H1 (cell line): ENCODE measurements at regions not wholly inside any gene's neighbourhood (a gene's known extent, or its start where the extent isn't known, plus 50 kb on each side); places are given as distances from the start of the nearest gene placed in this dataset.

Source experiments
- CTCF ChIA-PET: fragments of 300-600 bp; sonication (Branson Sonifier 250); formaldehyde crosslinking; loops from one replicate; lab custom pipeline; 2021; ENCODE audit not compliant: partially characterized antibody; lab: Charles Lee
- POLR2A ChIA-PET: fragments of 300-600 bp; sonication (Branson Sonifier 250); formaldehyde crosslinking; loops from one replicate; lab custom pipeline; 2021; ENCODE audit warnings: inconsistent platforms; ENCODE audit not compliant: partially characterized antibody; lab: Charles Lee
- DNase-seq, 2 experiments: peaks; one replicate each; pipeline versions ENCODE4 v3.0.0 to v3.0.0-alpha.2; 2010 to 2022; ENCODE audit warnings: low spot score in 2 of 2, low read depth in 1 of 2, mixed read lengths in 1 of 2
- FAIRE-seq: peaks from 2 replicates; lab custom pipeline; 2011; peaks lifted over from hg19 to GRCh38; lab: Jason Lieb, UNC
- H2AFZ ChIP-seq: 2 replicates; pipeline ENCODE4 v1.8.1; 2012; ENCODE audit warnings: low read length, inconsistent platforms
- H2AK5ac ChIP-seq: 2 replicates; pipeline ENCODE4 v1.6.1; 2013; ENCODE audit warnings: low read depth, low read length
- H2BK120ac ChIP-seq: replicated peaks from 2 replicates; pipeline ENCODE3; 2013; ENCODE audit warnings: low read depth, low read length, inconsistent platforms
- H2BK12ac ChIP-seq: 2 replicates; pipeline ENCODE4 v1.6.1; 2013; ENCODE audit warnings: low read depth, low read length
- H2BK15ac ChIP-seq: 2 replicates; pipeline ENCODE4 v1.6.1; 2013; ENCODE audit warnings: low read length
- H2BK20ac ChIP-seq: 2 replicates; pipeline ENCODE4 v1.6.1; 2013; ENCODE audit warnings: low read length
- H2BK5ac ChIP-seq: 2 replicates; pipeline ENCODE4 v1.6.1; 2013; ENCODE audit warnings: low read depth, low read length
- H3K14ac ChIP-seq: 2 replicates; pipeline ENCODE4 v1.6.1; 2013; ENCODE audit warnings: inconsistent platforms; ENCODE audit not compliant: insufficient read length
- H3K18ac ChIP-seq: 2 replicates; pipeline ENCODE4 v1.6.1; 2013; ENCODE audit warnings: low read length; ENCODE audit errors: extremely low read depth
- H3K23ac ChIP-seq: 2 replicates; pipeline ENCODE4 v1.6.1; 2013; ENCODE audit warnings: inconsistent platforms; ENCODE audit not compliant: insufficient read length
- H3K23me2 ChIP-seq: 2 replicates; pipeline ENCODE4 v1.6.1; 2013; ENCODE audit warnings: low read depth, low read length
- H3K27ac ChIP-seq: 2 replicates; pipeline ENCODE4 v1.6.1; 2011; ENCODE audit warnings: low read depth, low read length, inconsistent platforms
- H3K27me3 ChIP-seq, 4 experiments: replicated peaks in 1 of 4; 1 replicate in 1 of 4; 2 replicates in 3 of 4; pipeline versions ENCODE4 v1.6.1 to v1.8.1; 2011 to 2013; ENCODE audit warnings: low read length in 3 of 4, mild to moderate bottlenecking in 3 of 4, inconsistent platforms in 2 of 4, mixed read lengths in 2 of 4, moderate library complexity in 1 of 4; ENCODE audit not compliant: control insufficient read depth in 3 of 4, insufficient read depth in 3 of 4; ENCODE audit errors: extremely low read depth in 1 of 4
- H3K36me3 ChIP-seq, 4 experiments: 2 replicates each; pipeline versions ENCODE4 v1.6.1 to v1.8.1; 2011 to 2013; ENCODE audit warnings: mild to moderate bottlenecking in 4 of 4, low read length in 3 of 4, moderate library complexity in 2 of 4, control low read depth in 1 of 4, inconsistent platforms in 1 of 4; ENCODE audit not compliant: insufficient read depth in 4 of 4, control insufficient read depth in 2 of 4
- H3K4ac ChIP-seq: replicated peaks from 2 replicates; pipeline ENCODE3; 2013; ENCODE audit warnings: low read length, low read depth, mixed read lengths, inconsistent platforms; ENCODE audit not compliant: insufficient read length
- H3K4me1 ChIP-seq, 4 experiments: replicated peaks in 1 of 4; 1 replicate in 1 of 4; 2 replicates in 3 of 4; pipeline versions ENCODE4 v1.6.1 to v1.8.1; 2011 to 2013; ENCODE audit warnings: low read length in 3 of 4, inconsistent platforms in 2 of 4, mixed read lengths in 1 of 4; ENCODE audit not compliant: insufficient read depth in 4 of 4, control insufficient read depth in 3 of 4
- H3K4me2 ChIP-seq, 2 experiments: 2 replicates each; pipeline versions ENCODE4 v1.6.1 to v1.8.1; 2011 to 2013; ENCODE audit warnings: low read depth in 2 of 2, low read length in 2 of 2, control low read depth in 1 of 2, inconsistent platforms in 1 of 2, mild to moderate bottlenecking in 1 of 2; ENCODE audit not compliant: insufficient read depth in 1 of 2
- H3K4me3 ChIP-seq, 4 experiments: fragments of 200-600, 300-600 bp in 1 of 4; sonication (generic), shearing (Covaris generic), sonication (Bioruptor Twin) in 1 of 4; 2 replicates each; pipeline versions ENCODE4 v1.5.1 to v1.8.1; 2011 to 2016; ENCODE audit warnings: low read length in 4 of 4, low read depth in 3 of 4, control low read depth in 2 of 4, inconsistent platforms in 2 of 4, mild to moderate bottlenecking in 2 of 4, mixed read lengths in 1 of 4, moderate library complexity in 1 of 4; ENCODE audit not compliant: insufficient read depth in 2 of 4; ENCODE audit errors: extremely low read depth in 1 of 4
- H3K56ac ChIP-seq: replicated peaks from 2 replicates; pipeline ENCODE3; 2013; ENCODE audit warnings: low read depth, mild to moderate bottlenecking, mixed read lengths, low read length, inconsistent platforms; ENCODE audit not compliant: insufficient read length
- H3K79me1 ChIP-seq: 2 replicates; pipeline ENCODE4 v1.6.1; 2013; ENCODE audit warnings: low read depth, low read length, control low read depth
- H3K79me2 ChIP-seq, 2 experiments: 2 replicates each; pipeline versions ENCODE4 v1.6.1 to v1.8.1; 2012 to 2013; ENCODE audit warnings: low read length in 2 of 2, mild to moderate bottlenecking in 2 of 2, inconsistent platforms in 1 of 2; ENCODE audit not compliant: insufficient read depth in 2 of 2, control insufficient read depth in 1 of 2
- H3K9ac ChIP-seq, 4 experiments: replicated peaks in 1 of 4; 1 replicate in 1 of 4; 2 replicates in 3 of 4; pipeline versions ENCODE4 v1.6.1 to v1.8.1; 2011 to 2013; ENCODE audit warnings: low read depth in 3 of 4, low read length in 3 of 4, control low read depth in 2 of 4, mild to moderate bottlenecking in 2 of 4, moderate library complexity in 2 of 4, inconsistent platforms in 1 of 4; ENCODE audit errors: extremely low read depth in 1 of 4
- H3K9me3 ChIP-seq, 2 experiments: 2 replicates each; pipeline versions ENCODE4 v1.6.1 to v1.8.1; 2012 to 2013; ENCODE audit warnings: mild to moderate bottlenecking in 2 of 2, moderate library complexity in 2 of 2, control low read depth in 1 of 2, inconsistent platforms in 1 of 2, low read depth in 1 of 2, low read length in 1 of 2, mixed read lengths in 1 of 2; ENCODE audit not compliant: insufficient read depth in 2 of 2
- H4K20me1 ChIP-seq, 2 experiments: replicated peaks in 1 of 2; 2 replicates each; pipeline versions ENCODE3 to v1.8.1; 2011 to 2013; ENCODE audit warnings: inconsistent platforms in 2 of 2, low read length in 2 of 2, mild to moderate bottlenecking in 1 of 2; ENCODE audit not compliant: insufficient read depth in 2 of 2, control insufficient read depth in 1 of 2
- H4K5ac ChIP-seq: 2 replicates; pipeline ENCODE4 v1.6.1; 2013; ENCODE audit warnings: low read length, low read depth, mixed read lengths, inconsistent platforms; ENCODE audit not compliant: insufficient read length
- H4K8ac ChIP-seq: 2 replicates; pipeline ENCODE4 v1.8.0; 2013; ENCODE audit warnings: mild to moderate bottlenecking, moderate library complexity, low read length, inconsistent platforms; ENCODE audit not compliant: insufficient read depth; ENCODE audit errors: extremely low read depth
- H4K91ac ChIP-seq: replicated peaks from 2 replicates; pipeline ENCODE3; 2013; ENCODE audit warnings: low read length, mixed read lengths, inconsistent platforms; ENCODE audit not compliant: insufficient read length
- ASH2L ChIP-seq: fragments of 200-600, 300-600 bp; sonication (generic); IDR thresholded peaks from one replicate; pipeline ENCODE4 v1.7.1; 2017; ENCODE audit warnings: low read length
- CEBPB ChIP-seq: IDR thresholded peaks from 2 replicates; pipeline ENCODE4 v1.6.1; 2012; ENCODE audit warnings: low read depth, low read length
- CHD2 ChIP-seq: IDR thresholded peaks from 2 replicates; pipeline ENCODE4 v1.6.1; 2012; ENCODE audit warnings: low read length, improper control_type of control experiment
- CREB1 ChIP-seq: IDR thresholded peaks from 2 replicates; pipeline ENCODE4 v1.6.1; 2012; ENCODE audit warnings: inconsistent platforms
- EP300 ChIP-seq, 2 experiments: IDR thresholded peaks; 1 replicate in 1 of 2; 2 replicates in 1 of 2; pipeline ENCODE4 v1.6.1; 2011 to 2012; ENCODE audit warnings: low read depth in 2 of 2, low read length in 2 of 2, mild to moderate bottlenecking in 2 of 2, borderline replicate concordance in 1 of 2, inconsistent platforms in 1 of 2, moderate library complexity in 1 of 2
- EZH2 ChIP-seq: fragments of 200-600 bp; sonication (generic); IDR thresholded peaks from 2 replicates; pipeline ENCODE4 v1.7.1; 2012; ENCODE audit warnings: low read depth, mild to moderate bottlenecking, moderate library complexity, low read length, inconsistent platforms; ENCODE audit not compliant: severe bottlenecking
- FOSL1 ChIP-seq: IDR thresholded peaks from 2 replicates; pipeline ENCODE4 v1.6.1; 2011; ENCODE audit warnings: mild to moderate bottlenecking, low read depth, low read length, moderate library complexity; ENCODE audit not compliant: insufficient read depth
- GTF2F1 ChIP-seq: IDR thresholded peaks from 2 replicates; pipeline ENCODE4 v1.6.1; 2012; ENCODE audit warnings: low read depth, low read length, improper control_type of control experiment, borderline replicate concordance
- HDAC6 ChIP-seq: IDR thresholded peaks from one replicate; pipeline ENCODE4 v1.7.1; 2012; ENCODE audit warnings: low read depth, mild to moderate bottlenecking, inconsistent platforms, low read length, moderate library complexity
- JUND ChIP-seq: IDR thresholded peaks from 2 replicates; pipeline ENCODE4 v1.6.1; 2011; ENCODE audit warnings: mild to moderate bottlenecking, improper control_type of control experiment, low read length
- KDM1A ChIP-seq: fragments of 200-600, 300-600 bp; sonication (generic); IDR thresholded peaks from 2 replicates; pipeline ENCODE4 v1.7.1; 2016; ENCODE audit warnings: mild to moderate bottlenecking, low read length, borderline replicate concordance
- POU5F1 ChIP-seq: IDR thresholded peaks from 2 replicates; pipeline ENCODE4 v1.6.1; 2011; ENCODE audit warnings: low read depth, mild to moderate bottlenecking, low read length, moderate library complexity
- RNF2 ChIP-seq: fragments of 200-900, 300-1000 bp; sonication (generic); IDR thresholded peaks from 2 replicates; pipeline ENCODE4 v1.7.1; 2016; ENCODE audit warnings: borderline replicate concordance, low read depth, mild to moderate bottlenecking, antibody characterized with exemption, low read length; ENCODE audit not compliant: poor library complexity, severe bottlenecking; ENCODE audit errors: missing control alignments
- RXRA ChIP-seq: IDR thresholded peaks from 2 replicates; pipeline ENCODE4 v1.6.1; 2011; ENCODE audit warnings: low read depth, mild to moderate bottlenecking, low read length, moderate library complexity; ENCODE audit not compliant: insufficient read depth
- SAP30 ChIP-seq: fragments of 300-600 bp; sonication (generic); IDR thresholded peaks from 2 replicates; pipeline ENCODE4 v1.7.1; 2012; ENCODE audit warnings: low read length, moderate library complexity, mild to moderate bottlenecking, inconsistent platforms; ENCODE audit not compliant: insufficient read depth, insufficient replicate concordance
- SIRT6 ChIP-seq: IDR thresholded peaks from one replicate; pipeline ENCODE4 v1.7.1; 2012; ENCODE audit warnings: low read length, inconsistent platforms
- WGBS, 2 experiments: shearing (Covaris generic) in 1 of 2; methylation state at CpG; one replicate each; pipeline versions ENCODE4 v1.1.6 to v1.1.7; 2013 to 2015; ENCODE audit warnings: low lambda C conversion rate in 2 of 2, mixed read lengths in 2 of 2, inconsistent platforms in 1 of 2, low coverage in 1 of 2, missing lambda C conversion rate in 1 of 2; ENCODE audit not compliant: insufficient replicate concordance in 2 of 2, insufficient coverage in 1 of 2, insufficient read length in 1 of 2; ENCODE audit errors: extremely low coverage in 1 of 2, missing lambda C conversion rate in 1 of 2; 5-methylcytosine and 5-hydroxymethylcytosine counted together

GRCh38 chr12:11524446-11524845 is 125.0 kb upstream of the ETV6 start:
- Histone ChIP-seq H3K18ac (no peak overlapping the region), H3K4me2 (no peak overlapping the region), H3K27ac (no peak overlapping the region), H3K79me2 (no peaks in the 10 kb centered on the region), H2BK15ac (no peak overlapping the region), H2BK120ac (no peak overlapping the region), H3K9ac (no peak overlapping the region), H3K4ac (no peak overlapping the region), H2BK5ac (no peak overlapping the region), H2BK12ac (no peak overlapping the region), H4K8ac (no peak overlapping the region), H2AFZ (no peak overlapping the region), H3K27me3 (no peaks in the 10 kb centered on the region), H4K91ac (no peak overlapping the region), H3K36me3 (no peaks in the 10 kb centered on the region), H3K9me3 (no peaks in the 10 kb centered on the region), H2BK20ac (no peak overlapping the region), H3K4me3 (no peak overlapping the region), H4K20me1 (no peaks in the 10 kb centered on the region), H3K79me1 (no peaks in the 10 kb centered on the region), H3K23ac (no peak overlapping the region), H3K56ac (no peak overlapping the region), H3K4me1 (no peaks in the 10 kb centered on the region), H3K23me2 (no peaks in the 10 kb centered on the region), H4K5ac (no peak overlapping the region), H2AK5ac (no peak overlapping the region), H3K14ac (no peak overlapping the region)
- ChIA-PET POLR2A (no interaction called here), CTCF (interaction anchor here (1.0 kb wide), 1 partner anchor 13 kb away, joined by 3 read pairs; no protein-coding TSS in a partner anchor)
- FAIRE-seq (no peak), DNase-seq (no peak)
- WGBS, 2 experiments, result 100% methylated on average over 1 of the region's 1 CpG; no CpG with 5 or more reads in 1 of the 2 experiments
- no peak for TF ChIP-seq CREB1
- no peak for TF ChIP-seq GTF2F1
- no peak for TF ChIP-seq RNF2
- no peak for TF ChIP-seq ASH2L
- no peak for TF ChIP-seq RXRA
- no peak for TF ChIP-seq SIRT6
- TF ChIP-seq JUND, result no peak
- TF ChIP-seq FOSL1, result no peak
- TF ChIP-seq CHD2, result no peak
- no peak for TF ChIP-seq EZH2
- TF ChIP-seq KDM1A, result no peak
- no peak for TF ChIP-seq SAP30
- TF ChIP-seq EP300 (IDR thresholded peaks at IDR 0.05; ENCODE audit: borderline replicate concordance in 1 of 2, low read depth in 2 of 2, low read length in 2 of 2), result no peak
- no peak for TF ChIP-seq HDAC6
- TF ChIP-seq CEBPB, result no peak
- TF ChIP-seq POU5F1, result no peak
